ENCODE measurements at regions not wholly inside any gene's neighbourhood (a gene's known extent, or its start where the extent isn't known, plus 50 kb on each side); places are given as distances from the start of the nearest gene placed in this dataset.
"Not testable (repeated sequence)": the region's sequence is repeated elsewhere in the genome, so short reads cannot be mapped to it uniquely, and the experiment has no call there.

DNA sequence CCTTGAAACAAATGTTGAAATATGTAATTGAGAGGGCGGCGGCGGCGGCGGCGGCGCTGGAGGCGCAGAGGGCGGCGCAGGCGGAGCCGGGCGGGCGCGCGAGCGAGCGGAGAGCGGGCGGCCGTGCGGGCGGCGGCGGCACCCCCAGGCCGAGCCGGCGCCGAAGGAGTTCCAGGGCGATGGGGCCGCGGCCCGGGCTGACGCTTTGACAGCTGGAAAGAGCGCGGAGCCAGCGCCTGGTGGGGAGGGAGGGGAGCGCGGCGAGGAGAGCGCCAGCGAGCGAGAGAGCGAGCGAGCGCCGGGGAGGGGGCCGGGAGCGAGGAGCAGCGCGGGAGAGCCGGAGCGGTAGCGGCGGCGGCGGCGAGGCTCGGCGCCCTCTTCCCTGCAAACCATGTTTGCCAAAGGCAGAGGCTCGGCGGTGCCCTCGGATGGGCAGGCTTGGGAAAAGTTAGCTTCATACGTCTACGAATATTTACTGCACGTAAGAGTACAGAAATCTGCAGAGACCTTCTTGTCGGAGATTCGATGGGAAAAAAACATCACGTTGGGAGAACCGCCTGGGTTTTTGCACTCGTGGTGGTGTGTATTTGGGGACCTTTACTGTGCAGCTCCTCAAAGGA lies 116.8 kb upstream of the CDK13 start:
- CTCF ChIA-PET; H3K4me3 ChIP-seq (ENCODE audit: low read length); H3K36me3 Mint-ChIP-seq; H3K9me3 ChIP-seq (ENCODE audit: control insufficient read depth in 2 of 3, low read length in 3 of 3); POLR2A ChIA-PET; H3K27ac ChIP-seq (ENCODE audit: low read depth, low read length); H3K36me3 ChIP-seq (ENCODE audit: control insufficient read depth in 2 of 3, insufficient read depth in 3 of 3, low read length in 3 of 3); H3K27ac Mint-ChIP-seq; H3K9me3 Mint-ChIP-seq; intact Hi-C loops (cut with micrococcal nuclease); H3K4me1 Mint-ChIP-seq; H3K4me1 ChIP-seq (ENCODE audit: control insufficient read depth in 2 of 2, insufficient read depth in 2 of 2, low read length in 2 of 2): not testable (repeated sequence)
- peak; percentile 0 to 56 (median 17) for DNase-seq
- H3K27me3 ChIP-seq (ENCODE audit: control insufficient read depth in 2 of 2, insufficient read depth in 2 of 2, low read length in 2 of 2), result peaks cover 8 to 12% of the 10 kb centered on the region in 2 donors
- ATAC-seq, result peak; percentile 78
- Mint-ChIP-seq H3K4me3 (peak overlapping the region; percentile 34 to 68 (median 54)), H3K27me3 (peaks cover 53 to 75% (median 67%) of the 10 kb centered on the region in 5 donors)

GRCh38 chr7:39833865-39834634 lies 116.0 kb upstream of the CDK13 start:
- POLR2A ChIA-PET; H3K4me1 ChIP-seq (ENCODE audit: control insufficient read depth in 2 of 2, insufficient read depth in 2 of 2, low read length in 2 of 2); CTCF ChIA-PET; DNase-seq; H3K9me3 Mint-ChIP-seq; H3K36me3 ChIP-seq (ENCODE audit: control insufficient read depth in 2 of 3, insufficient read depth in 3 of 3, low read length in 3 of 3); H3K4me1 Mint-ChIP-seq; intact Hi-C loops (cut with micrococcal nuclease); H3K27ac Mint-ChIP-seq; H3K36me3 Mint-ChIP-seq; H3K9me3 ChIP-seq (ENCODE audit: control insufficient read depth in 2 of 3, low read length in 3 of 3); H3K4me3 ChIP-seq (ENCODE audit: low read length); ATAC-seq; H3K27ac ChIP-seq (ENCODE audit: low read depth, low read length): not testable (repeated sequence)
- peaks cover 9 to 12% of the 10 kb centered on the region in 2 donors for H3K27me3 ChIP-seq (ENCODE audit: control insufficient read depth in 2 of 2, insufficient read depth in 2 of 2, low read length in 2 of 2)
- peak overlapping the region; percentile 48 to 68 (median 54) for H3K4me3 Mint-ChIP-seq
- H3K27me3 Mint-ChIP-seq, result peaks cover 45 to 67% (median 61%) of the 10 kb centered on the region in 5 donors

DNA sequence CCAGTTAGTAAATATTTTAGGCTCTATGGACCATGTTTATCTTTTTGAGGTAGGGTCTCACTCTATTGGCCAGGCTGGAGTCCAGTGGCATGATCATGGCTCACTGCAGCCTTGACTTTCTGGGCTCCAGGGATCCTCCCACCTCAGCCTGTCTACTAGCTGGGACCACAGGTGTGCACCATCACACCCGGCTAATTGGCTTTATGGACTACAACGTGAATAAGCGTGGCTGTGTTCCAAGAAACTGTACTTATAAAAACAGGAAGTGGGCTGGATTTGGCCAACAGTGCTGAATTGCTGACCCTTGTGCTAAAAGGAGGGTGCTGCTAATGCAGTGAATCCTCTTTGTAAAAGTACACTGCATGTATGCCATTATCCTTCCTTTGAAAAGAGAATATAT lies 111.7 kb upstream of the CDK13 start:
- H3K4me1 ChIP-seq (ENCODE audit: control insufficient read depth in 2 of 2, insufficient read depth in 2 of 2, low read length in 2 of 2), result no peaks in the 10 kb centered on the region
- CTCF ChIA-PET, result no interaction called here
- H3K9me3 ChIP-seq (ENCODE audit: control insufficient read depth in 2 of 3, low read length in 3 of 3), result no peaks in the 10 kb centered on the region
- H3K27me3 ChIP-seq (ENCODE audit: control insufficient read depth in 2 of 2, insufficient read depth in 2 of 2, low read length in 2 of 2), result peaks cover 0 to 3% of the 10 kb centered on the region in 2 donors
- H3K36me3 Mint-ChIP-seq, result no peaks in the 10 kb centered on the region
- H3K4me3 Mint-ChIP-seq, result no peak overlapping the region
- peaks cover 0 to 4% (median 0%) of the 10 kb centered on the region in 7 donors for H3K4me1 Mint-ChIP-seq
- H3K36me3 ChIP-seq (ENCODE audit: control insufficient read depth in 2 of 3, insufficient read depth in 3 of 3, low read length in 3 of 3), result no peaks in the 10 kb centered on the region
- no peak overlapping the region for H3K27ac ChIP-seq (ENCODE audit: low read depth, low read length)
- no peak for ATAC-seq
- POLR2A ChIA-PET, result no interaction called here
- no peak overlapping the region for H3K27ac Mint-ChIP-seq
- no peak for DNase-seq
- H3K9me3 Mint-ChIP-seq, result peaks cover 0 to 3% (median 0%) of the 10 kb centered on the region in 11 donors
- peaks cover 48 to 61% (median 53%) of the 10 kb centered on the region in 5 donors for H3K27me3 Mint-ChIP-seq
- no peak overlapping the region for H3K4me3 ChIP-seq (ENCODE audit: low read length)
- intact Hi-C loops (cut with micrococcal nuclease), result no loop called here

DNA sequence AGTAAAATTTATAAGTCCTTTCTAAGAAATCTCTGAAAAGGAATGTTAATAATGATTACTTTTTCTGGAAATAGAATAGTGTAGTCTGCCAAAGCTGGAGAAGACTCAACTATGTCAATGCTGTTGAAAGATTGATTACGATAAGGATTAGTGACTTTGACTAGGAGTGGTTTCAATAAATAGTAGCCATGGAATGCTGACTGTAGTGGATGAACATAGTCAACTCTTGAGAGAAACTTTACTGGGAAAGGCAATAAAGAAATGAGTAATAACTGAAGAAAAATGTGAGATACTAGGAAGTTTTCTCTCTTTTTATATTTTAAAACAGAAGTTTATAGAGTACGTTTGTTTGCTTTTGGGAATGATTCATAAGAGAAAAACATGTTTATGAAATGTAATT lies 105.0 kb upstream of the CDK13 start:
- ChIA-PET POLR2A (no interaction called here), CTCF (no interaction called here)
- Histone ChIP-seq H3K9me3 (ENCODE audit: control insufficient read depth in 2 of 3, low read length in 3 of 3) (no peaks in the 10 kb centered on the region), H3K36me3 (ENCODE audit: control insufficient read depth in 2 of 3, insufficient read depth in 3 of 3, low read length in 3 of 3) (no peaks in the 10 kb centered on the region), H3K4me3 (ENCODE audit: low read length) (no peak overlapping the region), H3K27ac (ENCODE audit: low read depth, low read length) (no peak overlapping the region), H3K27me3 (ENCODE audit: control insufficient read depth in 2 of 2, insufficient read depth in 2 of 2, low read length in 2 of 2) (no peaks in the 10 kb centered on the region), H3K4me1 (ENCODE audit: control insufficient read depth in 2 of 2, insufficient read depth in 2 of 2, low read length in 2 of 2) (no peaks in the 10 kb centered on the region)
- Mint-ChIP-seq H3K9me3 (peaks cover 0 to 5% (median 0%) of the 10 kb centered on the region in 11 donors), H3K4me1 (no peaks in the 10 kb centered on the region), H3K36me3 (no peaks in the 10 kb centered on the region), H3K27ac (no peak overlapping the region), H3K27me3 (peaks cover 11 to 34% (median 25%) of the 10 kb centered on the region in 5 donors), H3K4me3 (no peak overlapping the region)
- intact Hi-C loops (cut with micrococcal nuclease), result no loop called here
- no peak for DNase-seq
- ATAC-seq, result no peak

- H3K9me3 ChIP-seq (ENCODE audit: control insufficient read depth in 2 of 3, low read length in 3 of 3), result no peaks in the 10 kb centered on the region
- peaks cover 0 to 2% (median 0%) of the 10 kb centered on the region in 11 donors for H3K9me3 Mint-ChIP-seq
- H3K4me1 Mint-ChIP-seq, result no peaks in the 10 kb centered on the region
- ChIA-PET CTCF (no interaction called here), POLR2A (no interaction called here)
- DNase-seq (no peak), ATAC-seq (no peak)
- no peaks in the 10 kb centered on the region for H3K36me3 Mint-ChIP-seq
- H3K4me3 ChIP-seq (ENCODE audit: low read length), result no peak overlapping the region
- intact Hi-C loops (cut with micrococcal nuclease), result no loop called here
- no peaks in the 10 kb centered on the region for H3K27me3 ChIP-seq (ENCODE audit: control insufficient read depth in 2 of 2, insufficient read depth in 2 of 2, low read length in 2 of 2)
- H3K27me3 Mint-ChIP-seq, result peaks cover 11 to 33% (median 26%) of the 10 kb centered on the region in 5 donors
- no peak overlapping the region for H3K4me3 Mint-ChIP-seq
- no peak overlapping the region for H3K27ac ChIP-seq (ENCODE audit: low read depth, low read length)
- no peaks in the 10 kb centered on the region for H3K4me1 ChIP-seq (ENCODE audit: control insufficient read depth in 2 of 2, insufficient read depth in 2 of 2, low read length in 2 of 2)
- H3K36me3 ChIP-seq (ENCODE audit: control insufficient read depth in 2 of 3, insufficient read depth in 3 of 3, low read length in 3 of 3), result no peaks in the 10 kb centered on the region
- H3K27ac Mint-ChIP-seq, result no peak overlapping the region
Measured at GRCh38 chr7:39847227-39847626, 102.8 kb upstream of the CDK13 start.

DNA sequence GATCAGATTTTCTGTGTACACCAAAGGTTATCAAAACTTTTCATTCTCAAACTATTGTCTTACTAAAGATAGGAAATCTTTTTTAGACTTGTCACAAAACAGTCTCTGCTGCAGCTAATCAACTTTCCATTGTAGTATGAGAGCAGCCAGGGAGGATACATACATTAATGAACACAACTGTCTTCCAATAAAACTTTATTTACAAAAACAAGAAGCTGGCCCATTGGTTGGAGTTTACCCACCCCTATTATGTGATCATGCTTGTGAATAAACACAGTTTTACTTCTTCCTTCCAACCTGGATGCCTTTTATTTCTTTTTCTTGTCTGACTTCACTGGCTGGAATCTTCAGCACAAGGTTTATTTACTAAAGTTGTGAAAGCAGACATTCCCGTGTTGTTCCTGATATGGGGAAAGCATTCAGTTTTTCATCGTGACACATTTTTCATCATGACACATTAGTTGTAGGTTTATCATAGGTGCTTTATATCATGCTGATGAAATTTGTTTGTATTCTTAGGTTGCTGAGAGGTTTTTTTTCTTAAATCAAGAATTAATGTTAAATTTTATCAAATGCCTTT lies 98.5 kb upstream of the CDK13 start:
- Mint-ChIP-seq H3K4me1 (peaks cover 6 to 15% (median 9%) of the 10 kb centered on the region in 7 donors), H3K27me3 (peaks cover 29 to 41% (median 30%) of the 10 kb centered on the region in 5 donors), H3K4me3 (no peak overlapping the region), H3K9me3 (no peaks in the 10 kb centered on the region), H3K36me3 (no peaks in the 10 kb centered on the region), H3K27ac (no peak overlapping the region)
- no peak overlapping the region for H3K27ac ChIP-seq (ENCODE audit: low read depth, low read length)
- DNase-seq (no peak), ATAC-seq (no peak)
- peaks cover 0 to 4% of the 10 kb centered on the region in 2 donors for H3K27me3 ChIP-seq (ENCODE audit: control insufficient read depth in 2 of 2, insufficient read depth in 2 of 2, low read length in 2 of 2)
- no peak overlapping the region for H3K4me3 ChIP-seq (ENCODE audit: low read length)
- H3K9me3 ChIP-seq (ENCODE audit: control insufficient read depth in 2 of 3, low read length in 3 of 3), result no peaks in the 10 kb centered on the region
- POLR2A ChIA-PET, result no interaction called here
- intact Hi-C loops (cut with micrococcal nuclease), result no loop called here
- CTCF ChIA-PET, result no interaction called here
- no peaks in the 10 kb centered on the region for H3K36me3 ChIP-seq (ENCODE audit: control insufficient read depth in 2 of 3, insufficient read depth in 3 of 3, low read length in 3 of 3)
- H3K4me1 ChIP-seq (ENCODE audit: control insufficient read depth in 2 of 2, insufficient read depth in 2 of 2, low read length in 2 of 2), result no peaks in the 10 kb centered on the region
